Activated naive CD8-positive, alpha-beta T cell treated with anti-CD3 and anti-CD28 coated beads for 36 hours (primary cell): ENCODE measurements at regions not wholly inside any gene's neighbourhood (a gene's known extent, or its start where the extent isn't known, plus 50 kb on each side); places are given as distances from the start of the nearest gene placed in this dataset.
"Not testable (repeated sequence)": the region's sequence is repeated elsewhere in the genome, so short reads cannot be mapped to it uniquely, and the experiment has no call there.

ENCODE experiments used
- DNase-seq: peaks from one replicate; pipeline ENCODE4 v3.0.0; 2021
- H3K27ac Mint-ChIP-seq: one replicate; pipeline ENCODE4 v1.8.0; 2022; ENCODE audit warnings: mild to moderate bottlenecking, moderate library complexity, mixed read lengths
- H3K27me3 Mint-ChIP-seq: one replicate; pipeline ENCODE4 v1.8.0; 2022; ENCODE audit warnings: mild to moderate bottlenecking, mixed read lengths
- H3K36me3 Mint-ChIP-seq: one replicate; pipeline ENCODE4 v1.8.0; 2021; ENCODE audit warnings: mild to moderate bottlenecking, mixed read lengths
- H3K4me1 Mint-ChIP-seq: one replicate; pipeline ENCODE4 v1.8.0; 2021; ENCODE audit warnings: mixed read lengths
- H3K4me3 Mint-ChIP-seq: one replicate; pipeline ENCODE4 v1.8.0; 2022; ENCODE audit warnings: mild to moderate bottlenecking, moderate library complexity, mixed read lengths
- H3K9me3 Mint-ChIP-seq: one replicate; pipeline ENCODE4 v1.8.0; 2022; ENCODE audit warnings: mixed read lengths

GRCh38 chr1:232859216-232859615, 54.0 kb downstream of the MAP10 start:
- H3K27me3 Mint-ChIP-seq = no peaks in the 10 kb centered on the region
- no peak for DNase-seq
- H3K36me3 Mint-ChIP-seq = no peaks in the 10 kb centered on the region
- no peaks in the 10 kb centered on the region for H3K9me3 Mint-ChIP-seq
- no peak overlapping the region for H3K27ac Mint-ChIP-seq
- H3K4me1 Mint-ChIP-seq = no peaks in the 10 kb centered on the region
- H3K4me3 Mint-ChIP-seq = no peak overlapping the region

- Mint-ChIP-seq H3K36me3 (no peaks in the 10 kb centered on the region), H3K4me3 (no peak overlapping the region), H3K9me3 (no peaks in the 10 kb centered on the region), H3K4me1 (no peaks in the 10 kb centered on the region), H3K27ac (no peak overlapping the region), H3K27me3 (no peaks in the 10 kb centered on the region)
- DNase-seq = no peak
These were observed 55.9 kb downstream of the MAP10 start for GRCh38 chr1:232861107-232861506.

DNA sequence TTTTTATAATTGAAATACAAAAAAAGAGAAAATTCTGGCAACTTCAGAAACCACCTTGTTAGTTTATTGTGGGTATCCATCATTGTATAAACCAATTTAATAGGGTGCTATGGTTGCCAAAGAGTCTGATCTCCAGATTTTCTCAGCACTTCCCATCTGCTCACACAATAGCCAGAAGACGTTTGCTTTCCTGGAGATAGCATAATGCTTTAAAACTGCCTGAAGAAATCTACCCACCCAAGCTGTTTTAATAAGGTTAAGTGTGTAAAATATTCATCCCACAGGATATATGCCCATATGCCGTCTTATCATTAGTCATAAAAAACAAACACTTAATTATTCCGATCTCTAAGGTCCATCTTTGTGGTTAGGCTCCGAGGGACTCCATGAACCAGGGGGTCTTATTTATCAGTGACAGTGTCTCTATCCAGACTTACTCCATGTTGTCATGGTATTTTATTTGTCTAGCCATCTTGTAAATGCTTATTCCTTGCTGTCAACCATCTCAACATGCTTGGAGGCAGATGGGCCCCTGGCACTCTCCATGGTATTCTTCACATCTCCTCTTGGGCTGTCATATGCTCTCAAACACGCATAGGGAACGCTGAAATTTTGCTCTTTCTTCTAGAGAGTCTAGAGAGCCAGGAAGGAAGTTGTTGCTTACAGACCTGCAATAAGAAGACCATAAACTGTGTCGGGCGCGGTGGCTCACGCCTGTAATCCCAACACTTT, 58.5 kb downstream of the MAP10 start:
- Mint-ChIP-seq H3K4me3 (no peak overlapping the region), H3K27me3 (no peaks in the 10 kb centered on the region), H3K27ac (no peak overlapping the region), H3K9me3 (no peaks in the 10 kb centered on the region), H3K36me3 (no peaks in the 10 kb centered on the region), H3K4me1 (no peaks in the 10 kb centered on the region)
- DNase-seq = no peak

DNA sequence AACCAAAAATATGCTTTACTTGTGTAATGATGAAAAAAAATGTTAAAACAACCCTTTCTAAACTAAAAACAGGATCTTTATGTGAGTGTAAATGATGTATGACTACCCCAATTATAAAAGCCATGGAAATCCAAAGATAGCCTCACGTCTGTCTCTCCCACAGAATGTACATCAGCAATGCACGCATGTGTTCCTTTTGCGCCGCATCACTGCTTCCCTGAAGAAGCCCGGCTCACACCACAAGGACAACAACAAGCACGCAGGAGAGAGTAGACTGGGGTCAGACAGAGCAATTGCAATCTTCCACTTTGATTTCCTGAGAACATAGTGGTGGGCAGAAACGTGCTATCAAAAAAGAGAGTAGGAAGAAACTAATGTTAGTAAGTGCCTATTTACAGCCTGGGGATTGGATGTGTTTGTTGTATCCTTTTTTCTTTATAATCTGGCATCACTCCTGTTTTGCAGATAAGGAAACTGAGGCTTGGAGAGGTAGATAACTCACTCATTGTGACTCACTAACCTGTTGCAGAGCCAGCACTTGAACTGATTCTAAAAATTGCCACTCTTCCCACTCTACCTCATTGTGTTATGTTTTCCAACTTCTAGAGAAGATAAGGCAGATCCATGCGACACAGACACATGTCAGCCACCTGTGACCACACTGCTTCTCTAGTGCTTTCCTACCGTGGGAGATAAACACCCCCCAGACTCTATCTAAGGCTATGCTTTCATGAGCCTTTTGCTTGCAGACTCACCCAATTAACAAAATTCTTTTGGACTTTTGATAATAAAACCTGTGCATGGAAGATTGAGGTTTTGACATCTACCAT, 60.1 kb downstream of the MAP10 start:
- Mint-ChIP-seq H3K4me3 (no peak overlapping the region), H3K36me3 (no peaks in the 10 kb centered on the region), H3K9me3 (no peaks in the 10 kb centered on the region), H3K27ac (no peak overlapping the region), H3K4me1 (no peaks in the 10 kb centered on the region), H3K27me3 (peaks cover 1% of the 10 kb centered on the region)
- no peak for DNase-seq

DNA sequence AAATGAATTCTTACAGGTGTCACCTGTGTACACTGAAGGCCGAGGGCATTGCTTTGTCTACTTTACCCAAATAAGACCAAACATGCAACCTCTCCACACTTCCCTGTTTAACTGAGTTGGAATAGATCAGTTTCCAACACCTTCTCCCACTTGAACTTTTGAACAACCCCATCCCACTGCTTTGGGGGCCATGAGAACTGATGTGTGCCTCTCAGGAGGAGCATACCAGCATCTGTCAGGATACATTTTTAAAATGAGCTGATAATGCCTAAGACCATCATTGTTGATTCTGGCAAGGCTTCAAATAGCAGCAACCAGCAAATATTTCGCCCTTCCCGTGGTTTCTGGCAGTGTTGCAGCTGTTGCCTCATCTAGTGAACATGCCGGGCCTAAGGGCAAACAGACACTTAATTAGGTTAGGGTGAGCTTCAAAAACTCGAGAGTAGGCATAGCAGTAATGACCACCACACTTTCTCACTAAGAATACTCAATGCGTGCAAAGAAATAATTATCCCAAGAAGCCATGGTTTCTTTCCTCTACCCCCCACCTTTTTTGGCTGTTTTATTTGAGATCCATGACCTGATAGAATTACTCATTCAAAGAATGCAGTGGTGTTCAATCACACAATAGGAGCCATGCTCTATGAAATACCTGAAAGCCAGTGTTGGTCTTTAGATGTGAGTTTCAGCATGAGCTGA, 63.7 kb downstream of the MAP10 start:
- no peaks in the 10 kb centered on the region for H3K36me3 Mint-ChIP-seq
- no peak for DNase-seq
- peaks cover 6% of the 10 kb centered on the region for H3K27me3 Mint-ChIP-seq
- H3K4me3 Mint-ChIP-seq = no peak overlapping the region
- no peaks in the 10 kb centered on the region for H3K9me3 Mint-ChIP-seq
- no peak overlapping the region for H3K27ac Mint-ChIP-seq
- peaks cover 6% of the 10 kb centered on the region for H3K4me1 Mint-ChIP-seq

- not testable (repeated sequence) for H3K4me1 Mint-ChIP-seq, H3K4me3 Mint-ChIP-seq, H3K27ac Mint-ChIP-seq, H3K9me3 Mint-ChIP-seq, H3K36me3 Mint-ChIP-seq, DNase-seq, H3K27me3 Mint-ChIP-seq
These were observed 66.2 kb downstream of the MAP10 start for GRCh38 chr1:232871291-232871969.

DNA sequence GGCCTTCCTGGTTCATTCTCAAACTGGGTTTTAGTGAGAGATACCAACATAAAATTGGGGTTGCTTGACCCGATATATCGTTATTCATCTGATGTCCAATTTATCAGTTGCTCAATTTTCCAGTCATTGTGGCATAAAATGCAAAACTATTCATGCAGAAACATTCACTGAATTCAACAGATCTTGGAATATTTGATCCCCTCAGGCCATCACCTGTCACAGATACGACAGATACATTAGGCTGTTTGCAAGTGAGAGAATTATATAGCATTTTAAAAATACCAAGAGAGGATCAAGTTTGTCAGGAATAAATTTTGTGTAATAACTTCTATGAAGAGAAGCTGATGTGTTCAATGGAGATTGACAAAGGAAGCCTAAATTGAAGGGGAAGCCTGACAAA, 67.1 kb downstream of the MAP10 start:
- no peaks in the 10 kb centered on the region for H3K9me3 Mint-ChIP-seq
- H3K4me3 Mint-ChIP-seq = no peak overlapping the region
- H3K27ac Mint-ChIP-seq = no peak overlapping the region
- peaks cover 6% of the 10 kb centered on the region for H3K27me3 Mint-ChIP-seq
- H3K36me3 Mint-ChIP-seq = no peaks in the 10 kb centered on the region
- DNase-seq = no peak
- H3K4me1 Mint-ChIP-seq = peaks cover 14% of the 10 kb centered on the region

DNA sequence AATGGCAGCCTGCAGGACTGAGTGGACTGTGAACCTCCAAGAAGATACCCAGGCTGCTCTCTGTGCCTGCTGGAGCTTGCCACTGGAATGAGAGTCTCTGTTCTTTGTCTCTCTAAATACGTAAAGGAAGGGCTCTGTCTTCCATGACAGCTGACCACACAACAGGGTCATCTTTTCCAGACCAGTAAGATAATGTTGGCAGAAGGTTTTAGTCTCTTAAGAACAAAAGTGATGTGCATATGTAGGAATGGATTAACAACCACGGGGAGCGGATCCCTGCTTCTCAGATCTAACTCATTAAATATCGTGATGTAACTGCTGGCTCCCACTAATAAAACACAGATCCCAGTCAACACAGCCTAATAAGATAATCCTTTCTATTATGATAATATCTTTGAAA, 67.5 kb downstream of the MAP10 start:
- Mint-ChIP-seq H3K4me1 (peaks cover 15% of the 10 kb centered on the region), H3K9me3 (peaks cover 1% of the 10 kb centered on the region), H3K4me3 (no peak overlapping the region), H3K27ac (no peak overlapping the region), H3K36me3 (no peaks in the 10 kb centered on the region), H3K27me3 (peaks cover 6% of the 10 kb centered on the region)
- DNase-seq = no peak

DNA sequence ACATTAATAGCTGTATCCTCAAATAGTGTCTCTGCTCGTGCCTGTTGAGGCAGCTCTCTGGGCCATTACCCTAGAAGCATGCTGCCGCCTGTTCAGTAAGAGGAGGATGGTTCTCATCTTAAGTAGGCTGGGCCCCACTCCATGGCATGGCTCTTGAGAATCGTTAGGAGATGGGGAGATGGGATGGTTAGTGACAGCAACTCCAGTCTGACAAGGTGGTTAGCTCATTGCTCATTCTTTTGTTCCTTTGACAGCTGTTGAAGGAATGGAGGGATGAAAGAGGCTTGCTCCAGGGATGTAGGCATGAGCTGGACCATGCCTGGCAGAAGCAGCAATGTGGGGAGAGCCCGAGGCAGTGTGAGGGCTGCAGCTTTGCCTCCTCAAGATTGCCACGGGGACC, 68.2 kb downstream of the MAP10 start:
- no peak for DNase-seq
- Mint-ChIP-seq H3K9me3 (peaks cover 1% of the 10 kb centered on the region), H3K27me3 (peaks cover 6% of the 10 kb centered on the region), H3K4me3 (no peak overlapping the region), H3K4me1 (peaks cover 15% of the 10 kb centered on the region), H3K36me3 (no peaks in the 10 kb centered on the region), H3K27ac (no peak overlapping the region)

- Mint-ChIP-seq H3K27ac (no peak overlapping the region), H3K36me3 (no peaks in the 10 kb centered on the region), H3K4me1 (peaks cover 15% of the 10 kb centered on the region), H3K27me3 (peaks cover 6% of the 10 kb centered on the region), H3K4me3 (no peak overlapping the region), H3K9me3 (peaks cover 1% of the 10 kb centered on the region)
- DNase-seq = no peak
These were observed 68.7 kb downstream of the MAP10 start for GRCh38 chr1:232873931-232874330.

GRCh38 chr1:232875536-232875935, 70.3 kb downstream of the MAP10 start:
- Mint-ChIP-seq H3K27ac (no peak overlapping the region), H3K4me1 (peaks cover 13% of the 10 kb centered on the region), H3K9me3 (peaks cover 1% of the 10 kb centered on the region), H3K27me3 (peaks cover 3% of the 10 kb centered on the region), H3K36me3 (no peaks in the 10 kb centered on the region), H3K4me3 (no peak overlapping the region)
- DNase-seq = no peak

DNA sequence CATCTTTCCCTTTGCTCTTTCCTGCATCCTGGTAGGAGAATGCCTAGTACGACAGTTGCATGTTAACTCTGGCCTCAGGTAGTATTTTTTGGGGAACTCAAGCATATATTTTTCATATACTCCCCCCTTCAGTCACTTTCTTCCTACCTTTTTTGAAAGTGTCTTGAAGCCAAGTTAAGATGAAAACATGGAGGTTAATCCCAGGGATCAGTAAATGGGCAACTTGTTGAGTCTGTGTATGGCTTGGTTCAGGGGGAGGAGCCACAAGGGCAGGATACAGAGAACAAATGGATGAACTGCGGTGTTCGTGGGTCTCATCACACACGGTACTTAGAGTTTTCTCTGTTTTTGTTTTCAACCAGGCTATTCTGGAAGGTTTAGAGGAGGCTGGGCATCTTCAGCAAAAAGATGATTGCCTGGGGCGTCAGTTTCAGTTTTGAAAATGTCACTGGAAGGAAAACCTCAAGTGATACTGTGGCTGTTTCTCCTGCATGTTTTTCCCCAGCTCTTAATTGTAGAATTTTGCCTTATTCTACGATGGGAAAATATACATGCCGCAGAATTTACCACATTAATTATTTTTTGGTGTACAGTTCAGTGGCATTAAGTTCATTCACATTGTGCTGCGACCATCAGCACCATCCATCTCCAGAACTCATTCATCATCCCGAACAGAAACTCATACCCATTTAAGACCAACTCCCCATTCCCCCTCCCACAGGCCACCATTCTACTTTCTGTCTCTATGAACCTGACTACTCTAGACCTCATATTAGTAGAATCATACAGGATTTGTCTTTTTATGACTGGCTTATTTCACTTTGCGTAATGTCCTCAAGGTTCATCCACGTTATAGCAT, 71.5 kb downstream of the MAP10 start:
- Mint-ChIP-seq H3K4me3 (no peak overlapping the region), H3K27me3 (no peaks in the 10 kb centered on the region), H3K27ac (peak overlapping the region; percentile 70), H3K9me3 (peaks cover 1% of the 10 kb centered on the region), H3K36me3 (no peaks in the 10 kb centered on the region), H3K4me1 (peaks cover 9% of the 10 kb centered on the region)
- no peak for DNase-seq

GRCh38 chr1:232877365-232878028, 72.3 kb downstream of the MAP10 start:
- Mint-ChIP-seq H3K27me3 (no peaks in the 10 kb centered on the region), H3K4me3 (no peak overlapping the region), H3K9me3 (peaks cover 1% of the 10 kb centered on the region), H3K36me3 (no peaks in the 10 kb centered on the region), H3K4me1 (peaks cover 9% of the 10 kb centered on the region), H3K27ac (peak overlapping the region; percentile 70)
- no peak for DNase-seq

GRCh38 chr1:232878086-232878485, 72.3 kb upstream of the NTPCR start:
- H3K27me3 Mint-ChIP-seq = no peaks in the 10 kb centered on the region
- H3K4me3 Mint-ChIP-seq = no peak overlapping the region
- DNase-seq = no peak
- H3K36me3 Mint-ChIP-seq = no peaks in the 10 kb centered on the region
- peaks cover 9% of the 10 kb centered on the region for H3K4me1 Mint-ChIP-seq
- H3K9me3 Mint-ChIP-seq = peaks cover 1% of the 10 kb centered on the region
- H3K27ac Mint-ChIP-seq = no peak overlapping the region
